H1 (cell line): ENCODE measurements at regions not wholly inside any gene's neighbourhood (a gene's known extent, or its start where the extent isn't known, plus 50 kb on each side); places are given as distances from the start of the nearest gene placed in this dataset.

Source experiments
- CTCF ChIA-PET: fragments of 300-600 bp; sonication (Branson Sonifier 250); formaldehyde crosslinking; loops from one replicate; lab custom pipeline; 2021; ENCODE audit not compliant: partially characterized antibody; lab: Charles Lee
- POLR2A ChIA-PET: fragments of 300-600 bp; sonication (Branson Sonifier 250); formaldehyde crosslinking; loops from one replicate; lab custom pipeline; 2021; ENCODE audit warnings: inconsistent platforms; ENCODE audit not compliant: partially characterized antibody; lab: Charles Lee
- DNase-seq, 2 experiments: peaks; one replicate each; pipeline versions ENCODE4 v3.0.0 to v3.0.0-alpha.2; 2010 to 2022; ENCODE audit warnings: low spot score in 2 of 2, low read depth in 1 of 2, mixed read lengths in 1 of 2
- FAIRE-seq: peaks from 2 replicates; lab custom pipeline; 2011; peaks lifted over from hg19 to GRCh38; lab: Jason Lieb, UNC
- H2AFZ ChIP-seq: 2 replicates; pipeline ENCODE4 v1.8.1; 2012; ENCODE audit warnings: low read length, inconsistent platforms
- H2AK5ac ChIP-seq: 2 replicates; pipeline ENCODE4 v1.6.1; 2013; ENCODE audit warnings: low read depth, low read length
- H2BK120ac ChIP-seq: replicated peaks from 2 replicates; pipeline ENCODE3; 2013; ENCODE audit warnings: low read depth, low read length, inconsistent platforms
- H2BK12ac ChIP-seq: 2 replicates; pipeline ENCODE4 v1.6.1; 2013; ENCODE audit warnings: low read depth, low read length
- H2BK15ac ChIP-seq: 2 replicates; pipeline ENCODE4 v1.6.1; 2013; ENCODE audit warnings: low read length
- H2BK20ac ChIP-seq: 2 replicates; pipeline ENCODE4 v1.6.1; 2013; ENCODE audit warnings: low read length
- H2BK5ac ChIP-seq: 2 replicates; pipeline ENCODE4 v1.6.1; 2013; ENCODE audit warnings: low read depth, low read length
- H3K14ac ChIP-seq: 2 replicates; pipeline ENCODE4 v1.6.1; 2013; ENCODE audit warnings: inconsistent platforms; ENCODE audit not compliant: insufficient read length
- H3K18ac ChIP-seq: 2 replicates; pipeline ENCODE4 v1.6.1; 2013; ENCODE audit warnings: low read length; ENCODE audit errors: extremely low read depth
- H3K23ac ChIP-seq: 2 replicates; pipeline ENCODE4 v1.6.1; 2013; ENCODE audit warnings: inconsistent platforms; ENCODE audit not compliant: insufficient read length
- H3K23me2 ChIP-seq: 2 replicates; pipeline ENCODE4 v1.6.1; 2013; ENCODE audit warnings: low read depth, low read length
- H3K27ac ChIP-seq: 2 replicates; pipeline ENCODE4 v1.6.1; 2011; ENCODE audit warnings: low read depth, low read length, inconsistent platforms
- H3K27me3 ChIP-seq, 4 experiments: replicated peaks in 1 of 4; 1 replicate in 1 of 4; 2 replicates in 3 of 4; pipeline versions ENCODE4 v1.6.1 to v1.8.1; 2011 to 2013; ENCODE audit warnings: low read length in 3 of 4, mild to moderate bottlenecking in 3 of 4, inconsistent platforms in 2 of 4, mixed read lengths in 2 of 4, moderate library complexity in 1 of 4; ENCODE audit not compliant: control insufficient read depth in 3 of 4, insufficient read depth in 3 of 4; ENCODE audit errors: extremely low read depth in 1 of 4
- H3K36me3 ChIP-seq, 4 experiments: 2 replicates each; pipeline versions ENCODE4 v1.6.1 to v1.8.1; 2011 to 2013; ENCODE audit warnings: mild to moderate bottlenecking in 4 of 4, low read length in 3 of 4, moderate library complexity in 2 of 4, control low read depth in 1 of 4, inconsistent platforms in 1 of 4; ENCODE audit not compliant: insufficient read depth in 4 of 4, control insufficient read depth in 2 of 4
- H3K4ac ChIP-seq: replicated peaks from 2 replicates; pipeline ENCODE3; 2013; ENCODE audit warnings: low read length, low read depth, mixed read lengths, inconsistent platforms; ENCODE audit not compliant: insufficient read length
- H3K4me1 ChIP-seq, 4 experiments: replicated peaks in 1 of 4; 1 replicate in 1 of 4; 2 replicates in 3 of 4; pipeline versions ENCODE4 v1.6.1 to v1.8.1; 2011 to 2013; ENCODE audit warnings: low read length in 3 of 4, inconsistent platforms in 2 of 4, mixed read lengths in 1 of 4; ENCODE audit not compliant: insufficient read depth in 4 of 4, control insufficient read depth in 3 of 4
- H3K4me2 ChIP-seq, 2 experiments: 2 replicates each; pipeline versions ENCODE4 v1.6.1 to v1.8.1; 2011 to 2013; ENCODE audit warnings: low read depth in 2 of 2, low read length in 2 of 2, control low read depth in 1 of 2, inconsistent platforms in 1 of 2, mild to moderate bottlenecking in 1 of 2; ENCODE audit not compliant: insufficient read depth in 1 of 2
- H3K4me3 ChIP-seq, 4 experiments: fragments of 200-600, 300-600 bp in 1 of 4; sonication (generic), shearing (Covaris generic), sonication (Bioruptor Twin) in 1 of 4; 2 replicates each; pipeline versions ENCODE4 v1.5.1 to v1.8.1; 2011 to 2016; ENCODE audit warnings: low read length in 4 of 4, low read depth in 3 of 4, control low read depth in 2 of 4, inconsistent platforms in 2 of 4, mild to moderate bottlenecking in 2 of 4, mixed read lengths in 1 of 4, moderate library complexity in 1 of 4; ENCODE audit not compliant: insufficient read depth in 2 of 4; ENCODE audit errors: extremely low read depth in 1 of 4
- H3K56ac ChIP-seq: replicated peaks from 2 replicates; pipeline ENCODE3; 2013; ENCODE audit warnings: low read depth, mild to moderate bottlenecking, mixed read lengths, low read length, inconsistent platforms; ENCODE audit not compliant: insufficient read length
- H3K79me1 ChIP-seq: 2 replicates; pipeline ENCODE4 v1.6.1; 2013; ENCODE audit warnings: low read depth, low read length, control low read depth
- H3K79me2 ChIP-seq, 2 experiments: 2 replicates each; pipeline versions ENCODE4 v1.6.1 to v1.8.1; 2012 to 2013; ENCODE audit warnings: low read length in 2 of 2, mild to moderate bottlenecking in 2 of 2, inconsistent platforms in 1 of 2; ENCODE audit not compliant: insufficient read depth in 2 of 2, control insufficient read depth in 1 of 2
- H3K9ac ChIP-seq, 4 experiments: replicated peaks in 1 of 4; 1 replicate in 1 of 4; 2 replicates in 3 of 4; pipeline versions ENCODE4 v1.6.1 to v1.8.1; 2011 to 2013; ENCODE audit warnings: low read depth in 3 of 4, low read length in 3 of 4, control low read depth in 2 of 4, mild to moderate bottlenecking in 2 of 4, moderate library complexity in 2 of 4, inconsistent platforms in 1 of 4; ENCODE audit errors: extremely low read depth in 1 of 4
- H3K9me3 ChIP-seq, 2 experiments: 2 replicates each; pipeline versions ENCODE4 v1.6.1 to v1.8.1; 2012 to 2013; ENCODE audit warnings: mild to moderate bottlenecking in 2 of 2, moderate library complexity in 2 of 2, control low read depth in 1 of 2, inconsistent platforms in 1 of 2, low read depth in 1 of 2, low read length in 1 of 2, mixed read lengths in 1 of 2; ENCODE audit not compliant: insufficient read depth in 2 of 2
- H4K20me1 ChIP-seq, 2 experiments: replicated peaks in 1 of 2; 2 replicates each; pipeline versions ENCODE3 to v1.8.1; 2011 to 2013; ENCODE audit warnings: inconsistent platforms in 2 of 2, low read length in 2 of 2, mild to moderate bottlenecking in 1 of 2; ENCODE audit not compliant: insufficient read depth in 2 of 2, control insufficient read depth in 1 of 2
- H4K5ac ChIP-seq: 2 replicates; pipeline ENCODE4 v1.6.1; 2013; ENCODE audit warnings: low read length, low read depth, mixed read lengths, inconsistent platforms; ENCODE audit not compliant: insufficient read length
- H4K8ac ChIP-seq: 2 replicates; pipeline ENCODE4 v1.8.0; 2013; ENCODE audit warnings: mild to moderate bottlenecking, moderate library complexity, low read length, inconsistent platforms; ENCODE audit not compliant: insufficient read depth; ENCODE audit errors: extremely low read depth
- H4K91ac ChIP-seq: replicated peaks from 2 replicates; pipeline ENCODE3; 2013; ENCODE audit warnings: low read length, mixed read lengths, inconsistent platforms; ENCODE audit not compliant: insufficient read length
- ATF2 ChIP-seq: IDR thresholded peaks from 2 replicates; pipeline ENCODE4 v1.6.1; 2012; ENCODE audit warnings: low read length, inconsistent platforms
- CREB1 ChIP-seq: IDR thresholded peaks from 2 replicates; pipeline ENCODE4 v1.6.1; 2012; ENCODE audit warnings: inconsistent platforms
- E2F6 ChIP-seq: IDR thresholded peaks from 2 replicates; pipeline ENCODE4 v1.6.1; 2012; ENCODE audit warnings: inconsistent platforms
- FOSL1 ChIP-seq: IDR thresholded peaks from 2 replicates; pipeline ENCODE4 v1.6.1; 2011; ENCODE audit warnings: mild to moderate bottlenecking, low read depth, low read length, moderate library complexity; ENCODE audit not compliant: insufficient read depth
- KDM1A ChIP-seq: fragments of 200-600, 300-600 bp; sonication (generic); IDR thresholded peaks from 2 replicates; pipeline ENCODE4 v1.7.1; 2016; ENCODE audit warnings: mild to moderate bottlenecking, low read length, borderline replicate concordance
- MAFK ChIP-seq: IDR thresholded peaks from 2 replicates; pipeline ENCODE4 v1.6.1; 2012; ENCODE audit warnings: low read depth, mild to moderate bottlenecking, improper control_type of control experiment, low read length
- MAX ChIP-seq: IDR thresholded peaks from 2 replicates; pipeline ENCODE4 v1.6.1; 2012; ENCODE audit warnings: inconsistent platforms
- NRF1 ChIP-seq: IDR thresholded peaks from 2 replicates; pipeline ENCODE4 v1.6.1; 2011; ENCODE audit warnings: mild to moderate bottlenecking, low read depth, low read length, improper control_type of control experiment
- RAD21 ChIP-seq, 2 experiments: IDR thresholded peaks in 1 of 2; conservative IDR thresholded peaks in 1 of 2; 2 replicates each; pipeline ENCODE4 v1.6.1; 2011; ENCODE audit warnings: low read depth in 2 of 2, low read length in 2 of 2, improper control_type of control experiment in 1 of 2, inconsistent platforms in 1 of 2, mild to moderate bottlenecking in 1 of 2, moderate library complexity in 1 of 2
- RBBP5 ChIP-seq: IDR thresholded peaks from 2 replicates; pipeline ENCODE4 v1.7.1; 2012; ENCODE audit warnings: low read depth, mild to moderate bottlenecking, inconsistent platforms, low read length, moderate library complexity, borderline replicate concordance
- SAP30 ChIP-seq: fragments of 300-600 bp; sonication (generic); IDR thresholded peaks from 2 replicates; pipeline ENCODE4 v1.7.1; 2012; ENCODE audit warnings: low read length, moderate library complexity, mild to moderate bottlenecking, inconsistent platforms; ENCODE audit not compliant: insufficient read depth, insufficient replicate concordance
- SIRT6 ChIP-seq: IDR thresholded peaks from one replicate; pipeline ENCODE4 v1.7.1; 2012; ENCODE audit warnings: low read length, inconsistent platforms
- WGBS, 2 experiments: shearing (Covaris generic) in 1 of 2; methylation state at CpG; one replicate each; pipeline versions ENCODE4 v1.1.6 to v1.1.7; 2013 to 2015; ENCODE audit warnings: low lambda C conversion rate in 2 of 2, mixed read lengths in 2 of 2, inconsistent platforms in 1 of 2, low coverage in 1 of 2, missing lambda C conversion rate in 1 of 2; ENCODE audit not compliant: insufficient replicate concordance in 2 of 2, insufficient coverage in 1 of 2, insufficient read length in 1 of 2; ENCODE audit errors: extremely low coverage in 1 of 2, missing lambda C conversion rate in 1 of 2; 5-methylcytosine and 5-hydroxymethylcytosine counted together

- H3K36me3 ChIP-seq: no peaks in the 10 kb centered on the region
- H3K79me2 ChIP-seq: no peaks in the 10 kb centered on the region
- FAIRE-seq: no peak
- H2BK5ac ChIP-seq: no peak overlapping the region
- H3K56ac ChIP-seq: no peak overlapping the region
- no peak overlapping the region for H4K91ac ChIP-seq
- no peak overlapping the region for H3K4me2 ChIP-seq
- no peak overlapping the region for H2AK5ac ChIP-seq
- no peak overlapping the region for H2BK12ac ChIP-seq
- H3K27ac ChIP-seq: no peak overlapping the region
- no peak overlapping the region for H3K18ac ChIP-seq
- no peak overlapping the region for H3K4me3 ChIP-seq
- no peak overlapping the region for H3K9ac ChIP-seq
- H4K20me1 ChIP-seq: no peaks in the 10 kb centered on the region
- no peak overlapping the region for H2AFZ ChIP-seq
- 94% methylated on average over 1 of the region's 1 CpG; no CpG with 5 or more reads in 1 of the 2 experiments for WGBS, 2 experiments
- H4K8ac ChIP-seq: no peak overlapping the region
- H3K27me3 ChIP-seq: no peaks in the 10 kb centered on the region
- H3K23ac ChIP-seq: no peak overlapping the region
- 0 out of 4 replicates have a peak, but pooled peaks cover 0 to 3% of the 10 kb centered on the region in 2 experiments for H3K9me3 ChIP-seq
- CTCF ChIA-PET: no interaction called here
- H4K5ac ChIP-seq: no peak overlapping the region
- H2BK120ac ChIP-seq: no peak overlapping the region
- POLR2A ChIA-PET: no interaction called here
- no peaks in the 10 kb centered on the region for H3K79me1 ChIP-seq
- H3K4ac ChIP-seq: no peak overlapping the region
- H2BK20ac ChIP-seq: no peak overlapping the region
- H3K4me1 ChIP-seq: no peaks in the 10 kb centered on the region
- DNase-seq: no peak
- H3K23me2 ChIP-seq: no peaks in the 10 kb centered on the region
- no peak overlapping the region for H2BK15ac ChIP-seq
- H3K14ac ChIP-seq: no peak overlapping the region
- no peak for TF ChIP-seq MAFK
- no peak for TF ChIP-seq RBBP5
- no peak for TF ChIP-seq E2F6
- TF ChIP-seq SIRT6: no peak
- TF ChIP-seq NRF1: no peak
- TF ChIP-seq CREB1: no peak
- no peak for TF ChIP-seq MAX
- no peak for TF ChIP-seq KDM1A
- no peak for TF ChIP-seq ATF2
- TF ChIP-seq RAD21 (IDR thresholded peaks at IDR 0.05 in 1 of 2, conservative IDR thresholded peaks at IDR 0.05 in 1 of 2; ENCODE audit: low read depth in 2 of 2, low read length in 2 of 2): no peak
- no peak for TF ChIP-seq SAP30
- TF ChIP-seq FOSL1: no peak
These were observed 633.9 kb upstream of the CHORDC1 start for GRCh38 chr11:90856790-90857189.
